ENCODE measurements at regions not wholly inside any gene's neighbourhood (a gene's known extent, or its start where the extent isn't known, plus 50 kb on each side); places are given as distances from the start of the nearest gene placed in this dataset.
A peak's percentile ranks its signal among the peaks of the same experiment; 100 is the strongest.

DNA sequence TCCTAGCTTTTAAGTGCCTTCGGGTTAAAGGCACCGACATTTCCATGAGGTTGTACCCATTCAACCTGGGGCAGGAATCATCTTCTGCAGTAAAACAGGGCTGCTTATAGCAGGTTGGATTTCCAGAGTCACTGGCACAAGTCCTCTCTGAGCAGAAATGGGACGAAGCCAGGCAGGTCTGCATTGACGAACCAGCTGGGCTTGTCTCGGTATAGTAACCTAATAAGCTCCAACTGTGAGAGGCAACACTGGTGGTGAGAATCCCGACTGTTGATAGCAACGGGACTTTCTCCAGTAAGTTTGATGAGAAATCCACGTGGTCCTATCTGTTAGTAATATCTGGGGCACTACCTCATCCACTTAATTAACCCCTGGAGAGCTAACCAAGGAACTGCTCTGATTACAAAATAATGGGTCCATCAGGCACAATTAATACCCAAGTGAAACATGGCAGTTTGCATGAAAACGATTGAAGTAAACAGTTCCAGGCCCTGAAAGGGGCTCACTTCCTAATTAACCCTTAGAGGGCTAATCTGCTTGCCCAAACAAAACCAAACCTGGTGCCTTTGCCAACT is 491.0 kb upstream of the C9orf72 start:
- no peaks in the 10 kb centered on the region for H3K9me3 Mint-ChIP-seq
- H3K4me1 Mint-ChIP-seq = no peaks in the 10 kb centered on the region
- no peaks in the 10 kb centered on the region for H3K36me3 Mint-ChIP-seq (ENCODE audit: low read depth)
- intact Hi-C loops (cut with micrococcal nuclease) = no loop called here
- no peak for DNase-seq
- no peak overlapping the region for H3K27ac Mint-ChIP-seq
- H3K4me3 Mint-ChIP-seq = no peak overlapping the region
- H3K27me3 Mint-ChIP-seq = no peaks in the 10 kb centered on the region

DNA sequence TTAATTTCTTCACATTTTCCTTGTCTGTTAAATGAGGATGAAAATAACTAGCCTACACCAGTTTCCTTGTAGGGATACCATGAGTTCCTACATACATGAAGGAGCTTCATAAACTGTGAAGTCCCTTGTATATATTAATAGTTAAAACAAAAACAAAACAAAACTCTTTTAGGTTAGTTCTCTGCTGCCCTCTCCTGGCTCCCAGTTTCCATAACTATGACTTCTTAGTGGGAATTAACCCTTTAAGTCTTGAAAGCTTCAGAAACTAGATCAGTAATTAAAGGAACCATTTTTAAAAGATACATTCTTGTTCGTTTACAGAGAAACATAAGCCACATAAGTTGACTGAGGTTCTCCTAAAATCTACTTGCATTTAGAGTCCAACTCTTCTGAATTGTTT is 500.0 kb upstream of the C9orf72 start:
- H3K36me3 Mint-ChIP-seq (ENCODE audit: low read depth) = no peaks in the 10 kb centered on the region
- H3K27ac Mint-ChIP-seq = no peak overlapping the region
- intact Hi-C loops (cut with micrococcal nuclease) = loop anchor here (1.0 kb wide), 1 partner anchor 347 kb away; no protein-coding TSS in a partner anchor
- no peaks in the 10 kb centered on the region for H3K9me3 Mint-ChIP-seq
- DNase-seq = no peak
- no peaks in the 10 kb centered on the region for H3K27me3 Mint-ChIP-seq
- H3K4me3 Mint-ChIP-seq = no peak overlapping the region
- H3K4me1 Mint-ChIP-seq = no peaks in the 10 kb centered on the region

DNA sequence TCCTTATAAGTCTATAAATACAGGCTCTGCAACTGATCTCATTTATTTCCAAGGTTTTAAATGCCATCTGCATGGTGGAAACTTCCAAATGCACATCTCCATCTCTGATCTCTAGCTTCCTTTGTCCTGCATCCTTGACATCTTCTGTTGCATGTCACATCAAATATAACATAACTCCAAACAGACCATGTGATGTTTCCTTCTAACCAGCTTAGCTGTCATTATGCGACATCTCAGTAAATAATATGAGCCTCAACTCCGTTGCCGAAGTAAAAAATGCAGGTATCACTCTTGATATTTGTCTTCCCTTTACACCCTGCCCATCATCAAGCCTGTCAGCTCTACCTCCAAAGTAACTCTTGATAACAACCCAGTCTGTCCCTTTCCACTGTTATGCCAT is 506.4 kb upstream of the C9orf72 start:
- Mint-ChIP-seq H3K4me3 (no peak overlapping the region), H3K27ac (no peak overlapping the region), H3K36me3 (ENCODE audit: low read depth) (no peaks in the 10 kb centered on the region), H3K9me3 (no peaks in the 10 kb centered on the region), H3K27me3 (no peaks in the 10 kb centered on the region), H3K4me1 (no peaks in the 10 kb centered on the region)
- no peak for DNase-seq
- intact Hi-C loops (cut with micrococcal nuclease) = no loop called here

DNA sequence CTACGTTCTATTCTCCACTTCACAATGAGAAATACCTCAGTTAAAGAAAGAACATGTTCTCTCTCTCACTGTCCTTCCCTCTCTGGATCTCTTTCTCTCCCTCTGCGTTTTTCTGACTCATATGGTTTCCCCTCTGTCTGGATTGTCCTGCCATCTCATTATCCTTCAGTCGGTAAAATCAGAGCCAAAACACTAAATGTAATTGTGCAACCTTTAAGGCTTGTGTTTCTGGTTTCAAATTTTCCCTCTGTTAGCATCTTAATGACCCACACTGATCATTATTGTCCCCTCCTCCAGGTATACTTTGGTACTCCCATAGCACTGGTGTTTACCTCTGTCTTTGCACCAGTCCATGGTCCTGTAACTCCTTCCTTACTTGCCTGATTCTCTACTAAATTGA is 509.4 kb upstream of the C9orf72 start:
- no peak for DNase-seq
- intact Hi-C loops (cut with micrococcal nuclease) = no loop called here
- H3K27me3 Mint-ChIP-seq = no peaks in the 10 kb centered on the region
- no peaks in the 10 kb centered on the region for H3K36me3 Mint-ChIP-seq (ENCODE audit: low read depth)
- H3K4me3 Mint-ChIP-seq = no peak overlapping the region
- no peaks in the 10 kb centered on the region for H3K9me3 Mint-ChIP-seq
- no peak overlapping the region for H3K27ac Mint-ChIP-seq
- no peaks in the 10 kb centered on the region for H3K4me1 Mint-ChIP-seq

DNA sequence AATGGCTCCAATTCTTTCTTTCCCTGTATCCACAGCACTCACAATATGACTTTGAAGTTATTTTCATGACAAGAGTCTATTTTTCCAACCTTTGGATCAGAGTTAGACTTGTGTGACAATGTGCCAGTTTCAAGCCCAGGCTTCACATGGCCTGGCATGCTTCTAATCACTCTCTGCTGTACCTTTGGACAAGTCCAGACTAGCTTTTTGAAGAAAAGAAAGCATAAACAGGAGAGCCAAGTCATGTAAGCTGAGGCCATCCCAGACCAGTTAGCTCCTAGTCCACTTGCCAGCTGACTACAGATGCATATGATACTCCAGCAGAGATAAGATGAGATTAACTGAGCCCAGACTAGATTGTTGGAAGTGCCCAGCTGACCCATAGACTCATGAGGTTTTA is 513.6 kb upstream of the C9orf72 start:
- Mint-ChIP-seq H3K36me3 (ENCODE audit: low read depth) (no peaks in the 10 kb centered on the region), H3K4me3 (no peak overlapping the region), H3K4me1 (no peaks in the 10 kb centered on the region), H3K9me3 (no peaks in the 10 kb centered on the region), H3K27me3 (no peaks in the 10 kb centered on the region), H3K27ac (no peak overlapping the region)
- intact Hi-C loops (cut with micrococcal nuclease) = no loop called here
- no peak for DNase-seq

DNA sequence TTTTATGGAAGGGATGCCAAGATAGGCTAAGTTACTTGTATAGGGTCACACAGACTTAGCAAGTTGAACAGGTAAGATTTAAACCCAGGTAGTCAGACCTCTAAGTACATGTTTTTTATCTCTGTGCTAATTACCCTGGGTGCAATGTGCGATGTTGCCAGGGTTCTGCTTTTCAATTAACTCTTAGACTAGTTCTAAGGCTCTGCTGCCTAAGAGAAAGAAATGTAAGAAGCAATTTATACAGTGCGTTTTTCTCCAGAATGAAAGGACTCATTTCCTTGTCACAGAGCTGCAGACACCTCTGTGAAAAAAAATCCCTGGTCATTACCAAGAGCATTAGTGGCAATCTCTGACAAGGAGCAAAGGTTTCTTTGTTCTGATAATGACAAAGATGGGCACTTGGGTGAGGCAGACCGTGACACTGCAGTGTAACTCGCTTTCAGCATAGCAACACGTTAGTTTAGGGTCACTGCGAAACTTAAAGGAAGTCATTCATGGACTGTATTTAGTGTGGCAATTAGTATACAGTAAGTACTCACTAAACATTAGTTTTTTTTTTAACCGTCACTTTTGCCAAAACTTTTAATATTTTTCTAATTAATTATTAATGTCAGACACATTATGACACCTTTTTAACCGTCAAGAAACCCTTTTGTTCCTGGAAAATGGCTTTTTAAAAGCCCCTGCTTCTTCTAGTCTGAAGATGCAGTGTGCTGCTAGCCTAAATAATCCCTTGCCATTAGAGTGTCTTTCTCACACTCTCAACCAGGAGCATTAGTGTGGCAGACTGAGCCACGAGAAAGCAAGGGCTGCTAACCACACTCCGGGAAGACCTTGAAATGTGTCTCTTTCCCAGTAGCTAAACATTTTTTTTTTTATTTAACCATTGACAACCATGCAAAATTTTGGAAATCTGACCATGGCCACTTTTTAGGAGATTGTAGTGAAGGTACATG is 520.0 kb upstream of the C9orf72 start:
- peak; percentile 27 for DNase-seq
- Mint-ChIP-seq H3K9me3 (no peaks in the 10 kb centered on the region), H3K4me1 (no peaks in the 10 kb centered on the region), H3K27me3 (no peaks in the 10 kb centered on the region), H3K4me3 (no peak overlapping the region), H3K27ac (no peak overlapping the region), H3K36me3 (ENCODE audit: low read depth) (no peaks in the 10 kb centered on the region)
- intact Hi-C loops (cut with micrococcal nuclease) = no loop called here

DNA sequence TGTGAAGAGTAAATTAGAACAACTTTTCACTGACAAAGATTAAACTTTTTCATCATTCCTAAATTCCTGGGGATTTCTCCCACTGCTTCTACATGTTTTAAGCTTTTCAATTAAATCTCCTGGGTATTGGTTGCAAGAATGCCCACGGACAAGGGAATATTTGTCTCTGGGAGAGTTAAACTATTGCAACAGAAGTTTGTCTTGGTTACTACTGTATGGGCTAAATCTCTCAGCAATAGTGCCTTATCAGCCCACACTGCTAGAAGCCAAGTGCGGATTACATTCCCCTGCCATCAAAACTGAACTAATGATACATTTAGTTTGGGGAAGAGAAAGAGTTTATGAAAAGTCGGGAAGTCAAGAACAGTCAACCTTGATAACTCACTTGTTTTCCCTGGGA is 528.2 kb upstream of the C9orf72 start:
- Mint-ChIP-seq H3K4me3 (no peak overlapping the region), H3K9me3 (no peaks in the 10 kb centered on the region), H3K36me3 (ENCODE audit: low read depth) (no peaks in the 10 kb centered on the region), H3K27ac (no peak overlapping the region), H3K27me3 (no peaks in the 10 kb centered on the region), H3K4me1 (no peaks in the 10 kb centered on the region)
- intact Hi-C loops (cut with micrococcal nuclease) = no loop called here
- no peak for DNase-seq

DNA sequence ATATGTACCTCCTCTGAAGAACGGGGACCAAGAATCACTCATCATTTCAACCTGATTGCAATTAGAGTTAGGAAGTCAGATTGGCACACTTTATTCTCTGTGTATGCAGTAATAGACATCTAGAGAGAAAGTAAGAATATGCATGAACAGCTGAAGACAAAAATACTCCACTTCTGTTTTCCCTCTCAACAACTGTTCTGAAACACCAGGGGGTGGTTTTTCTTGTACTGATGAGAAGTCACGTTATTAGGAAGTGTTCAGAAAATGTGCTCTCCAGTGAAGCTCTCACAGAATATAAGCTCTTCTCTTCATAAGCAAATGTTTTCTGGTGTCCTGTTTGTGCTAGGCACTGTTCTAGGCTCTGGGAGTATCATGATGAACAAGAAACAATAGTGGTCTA is 531.7 kb upstream of the C9orf72 start:
- Mint-ChIP-seq H3K27me3 (no peaks in the 10 kb centered on the region), H3K36me3 (ENCODE audit: low read depth) (no peaks in the 10 kb centered on the region), H3K27ac (no peak overlapping the region), H3K9me3 (no peaks in the 10 kb centered on the region), H3K4me3 (no peak overlapping the region), H3K4me1 (no peaks in the 10 kb centered on the region)
- no peak for DNase-seq
- intact Hi-C loops (cut with micrococcal nuclease) = no loop called here

DNA sequence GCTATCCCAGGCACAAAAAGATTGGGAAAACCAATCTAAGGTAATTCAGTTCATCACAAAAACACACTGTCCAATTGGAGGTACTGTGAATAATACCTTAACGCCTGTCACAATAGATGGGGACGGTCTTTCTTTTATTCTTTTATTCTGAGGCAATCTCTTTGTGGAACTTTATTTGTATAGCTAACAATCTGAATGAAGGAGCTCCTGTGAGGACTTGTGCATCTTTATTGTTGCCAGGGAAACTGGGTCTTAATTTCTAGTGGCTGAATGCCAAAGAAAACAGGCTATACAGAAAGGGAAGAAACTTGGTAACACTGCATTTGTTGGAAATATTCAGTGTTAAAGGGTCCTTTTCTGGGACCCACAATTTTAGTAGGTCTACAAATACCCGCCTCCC is 546.9 kb upstream of the C9orf72 start:
- Mint-ChIP-seq H3K27me3 (no peaks in the 10 kb centered on the region), H3K36me3 (ENCODE audit: low read depth) (no peaks in the 10 kb centered on the region), H3K27ac (no peak overlapping the region), H3K9me3 (no peaks in the 10 kb centered on the region), H3K4me3 (no peak overlapping the region), H3K4me1 (no peaks in the 10 kb centered on the region)
- intact Hi-C loops (cut with micrococcal nuclease) = no loop called here
- DNase-seq = no peak

DNA sequence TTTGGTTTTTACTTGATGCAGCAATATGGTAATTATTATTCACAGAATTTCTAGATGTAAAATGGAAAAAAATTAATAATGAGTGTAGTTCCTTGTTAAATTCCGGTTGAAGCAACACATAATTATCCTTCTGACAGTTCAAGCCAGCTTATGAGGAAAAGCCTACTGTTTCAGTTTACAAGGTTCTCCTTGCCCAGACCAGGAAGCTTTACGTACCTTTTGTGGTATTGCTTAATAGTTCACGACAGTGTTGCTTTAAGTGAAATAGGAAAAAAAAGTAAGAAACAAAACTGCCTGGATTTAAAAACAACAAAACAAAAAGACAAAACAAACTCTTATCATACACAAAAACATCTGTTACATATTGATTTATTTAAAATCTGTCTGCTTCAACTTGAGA is 547.3 kb upstream of the C9orf72 start:
- Mint-ChIP-seq H3K36me3 (ENCODE audit: low read depth) (no peaks in the 10 kb centered on the region), H3K9me3 (no peaks in the 10 kb centered on the region), H3K4me1 (no peaks in the 10 kb centered on the region), H3K27me3 (no peaks in the 10 kb centered on the region), H3K4me3 (no peak overlapping the region), H3K27ac (no peak overlapping the region)
- DNase-seq = no peak
- intact Hi-C loops (cut with micrococcal nuclease) = no loop called here

DNA sequence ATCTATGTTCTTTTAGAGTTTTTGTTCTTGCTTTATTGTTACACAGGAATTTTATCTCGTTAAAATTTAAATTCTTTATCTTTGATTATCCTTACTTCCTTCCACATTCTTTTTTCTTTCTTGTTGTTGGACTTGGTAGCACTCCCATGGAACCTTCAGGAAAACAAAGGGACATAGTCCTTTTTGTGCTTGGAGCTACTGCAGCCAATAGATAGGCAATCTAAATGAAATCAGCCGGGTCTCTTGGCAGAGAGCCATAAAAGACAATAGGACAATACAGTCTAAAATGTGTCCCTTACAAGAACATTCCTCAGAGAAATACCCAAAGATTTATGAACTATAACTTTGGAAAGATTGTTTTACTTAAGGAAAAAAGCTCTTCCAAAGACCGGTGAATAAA is 548.1 kb upstream of the C9orf72 start:
- intact Hi-C loops (cut with micrococcal nuclease) = no loop called here
- H3K27me3 Mint-ChIP-seq = no peaks in the 10 kb centered on the region

DNA sequence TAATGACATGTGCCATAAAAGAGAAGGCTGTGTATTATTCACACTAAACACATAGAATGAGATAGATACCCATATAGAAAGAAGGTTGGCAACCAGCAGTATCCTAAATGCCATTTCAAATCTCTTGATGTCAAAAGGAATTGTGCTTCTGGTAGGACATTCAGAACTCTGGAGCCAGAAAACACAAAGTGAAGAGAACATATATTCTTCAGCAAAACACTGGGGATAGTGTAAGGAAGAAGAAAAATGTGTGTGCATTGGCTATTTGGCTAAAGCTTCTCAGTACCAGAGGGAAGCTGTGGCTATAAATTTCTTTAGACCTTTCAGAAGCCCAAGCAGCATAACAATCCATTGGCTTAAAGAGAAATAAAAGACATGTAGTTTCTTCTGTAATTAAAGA is 551.6 kb upstream of the C9orf72 start:
- no peaks in the 10 kb centered on the region for H3K4me1 Mint-ChIP-seq
- no peak for DNase-seq
- H3K27ac Mint-ChIP-seq = no peak overlapping the region
- no peaks in the 10 kb centered on the region for H3K27me3 Mint-ChIP-seq
- no peaks in the 10 kb centered on the region for H3K36me3 Mint-ChIP-seq (ENCODE audit: low read depth)
- intact Hi-C loops (cut with micrococcal nuclease) = no loop called here
- H3K4me3 Mint-ChIP-seq = no peak overlapping the region
- no peaks in the 10 kb centered on the region for H3K9me3 Mint-ChIP-seq

More for the DNA sequence above, 548.1 kb upstream of the C9orf72 start:
- Mint-ChIP-seq H3K9me3 (no peaks in the 10 kb centered on the region), H3K4me1 (no peaks in the 10 kb centered on the region), H3K36me3 (ENCODE audit: low read depth) (no peaks in the 10 kb centered on the region), H3K4me3 (no peak overlapping the region), H3K27ac (no peak overlapping the region)
- DNase-seq = no peak

DNA sequence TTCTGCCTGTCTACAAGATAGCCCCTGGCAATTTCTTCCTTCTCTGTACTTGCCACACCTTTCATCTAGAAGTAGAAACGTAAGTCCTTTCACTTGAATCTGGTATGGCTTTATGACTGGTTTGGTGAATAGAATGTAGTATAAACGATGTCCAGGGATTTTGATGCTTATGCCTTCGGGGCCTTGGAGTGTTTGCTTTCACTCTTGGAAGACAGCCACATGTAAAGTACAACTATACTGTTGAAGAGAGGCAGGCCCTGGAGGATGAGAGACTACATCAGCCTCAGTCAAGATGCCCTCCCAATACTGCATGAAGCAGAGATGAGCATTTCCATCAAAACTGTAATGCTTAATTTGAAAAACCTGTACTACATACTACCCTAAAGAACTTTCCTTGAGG is 553.8 kb upstream of the C9orf72 start:
- intact Hi-C loops (cut with micrococcal nuclease) = no loop called here
- H3K9me3 Mint-ChIP-seq = no peaks in the 10 kb centered on the region
- H3K27me3 Mint-ChIP-seq = no peaks in the 10 kb centered on the region
- H3K36me3 Mint-ChIP-seq (ENCODE audit: low read depth) = no peaks in the 10 kb centered on the region
- DNase-seq = no peak
- no peaks in the 10 kb centered on the region for H3K4me1 Mint-ChIP-seq
- no peak overlapping the region for H3K27ac Mint-ChIP-seq
- H3K4me3 Mint-ChIP-seq = no peak overlapping the region

DNA sequence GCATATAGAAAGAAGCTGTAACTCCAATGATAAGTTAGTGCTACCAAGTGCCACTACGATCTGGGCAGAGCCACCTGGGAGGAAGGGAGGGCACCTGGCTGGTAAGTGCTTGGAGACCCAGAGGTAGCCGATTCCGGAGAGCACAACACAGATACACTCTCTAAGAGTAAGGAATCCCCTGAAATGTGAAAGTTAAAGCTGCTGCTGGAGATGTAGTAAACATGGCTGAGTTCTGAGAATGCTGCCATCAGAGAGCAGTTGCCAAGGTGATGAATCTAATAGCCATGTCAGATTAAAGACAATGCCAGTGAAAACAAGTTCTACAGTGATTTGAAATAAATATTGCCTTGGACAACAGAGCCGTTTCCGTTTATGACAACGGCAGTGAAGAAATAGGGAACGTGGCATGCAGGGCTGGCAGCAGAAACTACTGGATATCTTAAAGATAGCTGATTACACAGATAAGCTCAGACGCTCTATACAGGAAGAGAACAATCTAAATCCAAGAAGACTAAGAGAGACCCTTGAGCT is 561.2 kb upstream of the C9orf72 start:
- H3K36me3 Mint-ChIP-seq (ENCODE audit: low read depth) = no peaks in the 10 kb centered on the region
- H3K4me1 Mint-ChIP-seq = no peaks in the 10 kb centered on the region
- no peak overlapping the region for H3K4me3 Mint-ChIP-seq
- no peak overlapping the region for H3K27ac Mint-ChIP-seq
- H3K27me3 Mint-ChIP-seq = no peaks in the 10 kb centered on the region
- no peak for DNase-seq
- H3K9me3 Mint-ChIP-seq = no peaks in the 10 kb centered on the region
- intact Hi-C loops (cut with micrococcal nuclease) = no loop called here
